Stomach (tissue), 8 donors: ENCODE measurements at regions not wholly inside any gene's neighbourhood (a gene's known extent, or its start where the extent isn't known, plus 50 kb on each side); places are given as distances from the start of the nearest gene placed in this dataset.
"Not testable (repeated sequence)": the region's sequence is repeated elsewhere in the genome, so short reads cannot be mapped to it uniquely, and the experiment has no call there.

Source experiments
- DNase-seq, 2 donors: peaks; one replicate each; pipeline versions ENCODE4 v3.0.0 to v3.0.0-alpha.2; 2013 to 2019
- H3K27ac ChIP-seq, 5 donors: fragments of 200-600 bp in 4 of 5; sonication (generic) in 4 of 5; one replicate each; pipeline ENCODE4 v1.5.1; 2013 to 2019; ENCODE audit warnings: mild to moderate bottlenecking in 1 of 5, moderate library complexity in 1 of 5
- H3K27me3 ChIP-seq, 3 donors: fragments of 200-600 bp; sonication (generic); one replicate each; pipeline ENCODE4 v1.5.1; 2017 to 2019; ENCODE audit warnings: mixed run types in 1 of 3
- H3K36me3 ChIP-seq, 4 donors: fragments of 200-600 bp; sonication (generic); 1 replicate in 3 of 4; 2 replicates in 1 of 4; pipeline ENCODE4 v1.5.1; 2016 to 2019
- H3K4me1 ChIP-seq, 4 donors: fragments of 200-600 bp; sonication (generic); one replicate each; pipeline ENCODE4 v1.5.1; 2016 to 2019
- H3K4me3 ChIP-seq, 4 donors: fragments of 200-600 bp; sonication (generic) in 3 of 4; one replicate each; pipeline ENCODE4 v1.5.1; 2016 to 2019; ENCODE audit warnings: mild to moderate bottlenecking in 1 of 4
- H3K9me3 ChIP-seq, 4 donors: fragments of 200-600 bp; sonication (generic); one replicate each; pipeline ENCODE4 v1.5.1; 2016 to 2019
- EP300 ChIP-seq: sonication (generic); formaldehyde crosslinking; IDR thresholded peaks from one replicate; pipeline ENCODE4 v1.6.1; 2017; ENCODE audit warnings: antibody characterized with exemption
- POLR2A ChIP-seq, 4 donors: fragments of 450-650 bp; IDR thresholded peaks; one replicate each; pipeline ENCODE4 v1.6.1; 2016; ENCODE audit warnings: antibody characterized with exemption in 4 of 4, control low read depth in 2 of 4, mild to moderate bottlenecking in 1 of 4, moderate library complexity in 1 of 4
- POLR2AphosphoS5 ChIP-seq, 3 donors: sonication (generic); formaldehyde crosslinking; IDR thresholded peaks; one replicate each; pipeline ENCODE4 v1.6.1; 2016; ENCODE audit warnings: antibody characterized with exemption in 3 of 3
- WGBS, 5 donors: extraction: QIAGEN DNeasy Blood & Tissue Kit in 3 of 5; methylation state at CpG; one replicate each; pipeline versions ENCODE4 v1.1.5 to v1.1.7; 2013 to 2018; 5-methylcytosine and 5-hydroxymethylcytosine counted together
- intact Hi-C: fragments of 100-400 bp; cut with DNase I; formaldehyde crosslinking; loops from one replicate; pipeline ENCODE4 v1.15.1; 2023; ENCODE audit warnings: low total_unique reads
- TF ChIP-seq, protein P1 (sequence below), 7 experiments: fragments of 450-650 bp in 4 of 7; fragments of 200-600 bp in 3 of 7; sonication (generic) in 3 of 7; IDR thresholded peaks; one replicate each; pipeline ENCODE4 v1.5.1; 2016 to 2019; ENCODE audit warnings: antibody characterized with exemption in 7 of 7, control low read depth in 2 of 7, mild to moderate bottlenecking in 1 of 7
- donor health status: healthy with polysubstance abuse.
- donor health status: Bipolar disorder and iron deficiency.
- donor health status: healthy.

- Histone ChIP-seq H3K9me3 (peaks cover 0 to 12% (median 3%) of the 10 kb centered on the region in 4 donors), H3K27ac (no peak overlapping the region), H3K36me3 (no peaks in the 10 kb centered on the region), H3K4me1 (no peaks in the 10 kb centered on the region), H3K27me3 (peaks cover 0 to 58% (median 28%) of the 10 kb centered on the region in 3 donors), H3K4me3 (no peak overlapping the region)
- no peak for TF ChIP-seq POLR2A (IDR thresholded peaks at IDR 0.05)
- TF ChIP-seq POLR2AphosphoS5 (IDR thresholded peaks at IDR 0.05), result no peak
- TF ChIP-seq EP300, result no peak
- intact Hi-C loops, result no loop called here
- WGBS, 5 donors, result 67 to 78% (median 69%) methylated on average over 9 of the region's 9 CpGs
- DNase-seq, result no peak
Measured at GRCh38 chr17:74135391-74136167, 67.9 kb upstream of the RPL38 start.

GRCh38 chr17:74137416-74137815 is 66.1 kb upstream of the RPL38 start:
- DNase-seq, result no peak
- no peaks in the 10 kb centered on the region for H3K4me1 ChIP-seq
- intact Hi-C loops, result no loop called here
- H3K27me3 ChIP-seq, result peaks cover 0 to 40% (median 23%) of the 10 kb centered on the region in 3 donors
- no peaks in the 10 kb centered on the region for H3K36me3 ChIP-seq
- no peak overlapping the region for H3K27ac ChIP-seq
- TF ChIP-seq POLR2A (IDR thresholded peaks at IDR 0.05), result no peak
- TF ChIP-seq EP300, result no peak
- TF ChIP-seq, protein P1, sequence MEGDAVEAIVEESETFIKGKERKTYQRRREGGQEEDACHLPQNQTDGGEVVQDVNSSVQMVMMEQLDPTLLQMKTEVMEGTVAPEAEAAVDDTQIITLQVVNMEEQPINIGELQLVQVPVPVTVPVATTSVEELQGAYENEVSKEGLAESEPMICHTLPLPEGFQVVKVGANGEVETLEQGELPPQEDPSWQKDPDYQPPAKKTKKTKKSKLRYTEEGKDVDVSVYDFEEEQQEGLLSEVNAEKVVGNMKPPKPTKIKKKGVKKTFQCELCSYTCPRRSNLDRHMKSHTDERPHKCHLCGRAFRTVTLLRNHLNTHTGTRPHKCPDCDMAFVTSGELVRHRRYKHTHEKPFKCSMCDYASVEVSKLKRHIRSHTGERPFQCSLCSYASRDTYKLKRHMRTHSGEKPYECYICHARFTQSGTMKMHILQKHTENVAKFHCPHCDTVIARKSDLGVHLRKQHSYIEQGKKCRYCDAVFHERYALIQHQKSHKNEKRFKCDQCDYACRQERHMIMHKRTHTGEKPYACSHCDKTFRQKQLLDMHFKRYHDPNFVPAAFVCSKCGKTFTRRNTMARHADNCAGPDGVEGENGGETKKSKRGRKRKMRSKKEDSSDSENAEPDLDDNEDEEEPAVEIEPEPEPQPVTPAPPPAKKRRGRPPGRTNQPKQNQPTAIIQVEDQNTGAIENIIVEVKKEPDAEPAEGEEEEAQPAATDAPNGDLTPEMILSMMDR (IDR thresholded peaks at IDR 0.05), result no peak
- TF ChIP-seq POLR2AphosphoS5 (IDR thresholded peaks at IDR 0.05), result no peak
- 13 to 37% (median 18%) methylated on average over 3 of the region's 3 CpGs for WGBS, 5 donors
- H3K9me3 ChIP-seq, result peaks cover 0 to 27% (median 16%) of the 10 kb centered on the region in 4 donors
- no peak overlapping the region for H3K4me3 ChIP-seq

GRCh38 chr17:74139120-74139519 is 64.4 kb upstream of the RPL38 start:
- TF ChIP-seq, protein P1 (IDR thresholded peaks at IDR 0.05), result no peak
- TF ChIP-seq POLR2AphosphoS5 (IDR thresholded peaks at IDR 0.05), result no peak
- H3K36me3 ChIP-seq, result no peaks in the 10 kb centered on the region
- H3K27me3 ChIP-seq, result peaks cover 0 to 26% (median 17%) of the 10 kb centered on the region in 3 donors
- intact Hi-C loops, result no loop called here
- H3K4me3 ChIP-seq, result no peak overlapping the region
- no peaks in the 10 kb centered on the region for H3K4me1 ChIP-seq
- peaks cover 10 to 44% (median 33%) of the 10 kb centered on the region in 4 donors for H3K9me3 ChIP-seq
- no peak for DNase-seq
- H3K27ac ChIP-seq, result no peak overlapping the region

DNA sequence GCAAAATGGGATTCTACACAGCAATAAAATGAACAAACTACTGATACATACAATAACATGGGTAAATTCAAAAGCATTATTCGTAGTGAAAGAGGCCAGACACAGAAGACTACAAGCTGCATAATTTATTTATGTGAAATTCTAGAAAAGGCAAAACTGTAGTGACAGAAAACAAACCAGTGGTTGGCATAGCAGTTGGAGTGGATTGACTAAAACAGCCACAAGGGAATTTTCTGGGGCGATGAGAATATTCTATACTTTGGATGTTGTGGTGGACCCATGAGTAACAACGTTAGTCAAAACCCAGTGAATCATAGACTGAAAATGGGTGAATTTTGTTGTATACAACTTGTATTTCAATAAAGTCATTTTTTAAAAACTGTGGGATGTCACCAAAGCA is 63.2 kb upstream of the RPL38 start:
- Histone ChIP-seq H3K27me3 (peaks cover 0 to 14% (median 10%) of the 10 kb centered on the region in 3 donors), H3K27ac (no peak overlapping the region), H3K9me3 (peaks cover 10 to 48% (median 35%) of the 10 kb centered on the region in 4 donors), H3K4me3 (no peak overlapping the region), H3K4me1 (no peaks in the 10 kb centered on the region), H3K36me3 (no peaks in the 10 kb centered on the region)
- 77 to 91% (median 80%) methylated on average over 3 of the region's 3 CpGs for WGBS, 5 donors
- no peak for DNase-seq
- TF ChIP-seq POLR2AphosphoS5 (IDR thresholded peaks at IDR 0.05), result no peak
- TF ChIP-seq, protein P1 (IDR thresholded peaks at IDR 0.05), result no peak
- intact Hi-C loops, result no loop called here

- H3K9me3 ChIP-seq, result peaks cover 10 to 48% (median 35%) of the 10 kb centered on the region in 4 donors
Measured at GRCh38 chr17:74141612-74142011, 61.9 kb upstream of the RPL38 start.

DNA sequence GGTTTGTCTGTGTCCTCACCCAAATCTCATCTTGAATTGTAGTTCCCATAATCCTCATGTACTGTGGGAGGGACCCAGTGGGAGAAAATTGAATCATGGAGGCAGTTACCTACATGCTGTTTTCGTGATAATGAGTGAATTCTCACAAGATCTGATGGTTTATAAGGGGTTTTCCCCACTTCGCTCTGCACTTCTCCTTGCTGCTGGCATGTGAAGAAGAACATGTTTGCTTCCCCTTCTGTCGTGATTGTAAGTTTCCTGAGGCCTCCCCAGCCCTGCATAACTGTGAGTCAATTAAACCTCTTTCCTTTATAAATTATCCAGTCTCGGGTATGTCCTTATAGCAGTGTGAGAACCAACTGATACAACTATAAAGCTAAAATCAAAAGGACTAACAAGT is 60.2 kb upstream of the RPL38 start:
- H3K4me3 ChIP-seq, intact Hi-C loops, H3K36me3 ChIP-seq, DNase-seq, H3K4me1 ChIP-seq, H3K27ac ChIP-seq: not testable (repeated sequence)
- Histone ChIP-seq H3K27me3 (peaks cover 0 to 31% (median 6%) of the 10 kb centered on the region in 3 donors), H3K9me3 (peaks cover 10 to 48% (median 35%) of the 10 kb centered on the region in 4 donors)
- 64 to 80% (median 75%) methylated on average over 4 of the region's 4 CpGs for WGBS, 5 donors

More at GRCh38 chr17:74141612-74142011, 61.9 kb upstream of the RPL38 start:
- H3K36me3 ChIP-seq, result no peaks in the 10 kb centered on the region
- no peak overlapping the region for H3K27ac ChIP-seq
- intact Hi-C loops, result no loop called here
- no peak for DNase-seq
- peaks cover 0 to 14% (median 0%) of the 10 kb centered on the region in 3 donors for H3K27me3 ChIP-seq
- H3K4me1 ChIP-seq, result no peaks in the 10 kb centered on the region
- TF ChIP-seq POLR2AphosphoS5 (IDR thresholded peaks at IDR 0.05) (no peak), EP300 (no peak), POLR2A (IDR thresholded peaks at IDR 0.05) (no peak)
- TF ChIP-seq, protein P1 (IDR thresholded peaks at IDR 0.05), result no peak
- no peak overlapping the region for H3K4me3 ChIP-seq
